ENCODE measurements at regions not wholly inside any gene's neighbourhood (a gene's known extent, or its start where the extent isn't known, plus 50 kb on each side); places are given as distances from the start of the nearest gene placed in this dataset.

DNA sequence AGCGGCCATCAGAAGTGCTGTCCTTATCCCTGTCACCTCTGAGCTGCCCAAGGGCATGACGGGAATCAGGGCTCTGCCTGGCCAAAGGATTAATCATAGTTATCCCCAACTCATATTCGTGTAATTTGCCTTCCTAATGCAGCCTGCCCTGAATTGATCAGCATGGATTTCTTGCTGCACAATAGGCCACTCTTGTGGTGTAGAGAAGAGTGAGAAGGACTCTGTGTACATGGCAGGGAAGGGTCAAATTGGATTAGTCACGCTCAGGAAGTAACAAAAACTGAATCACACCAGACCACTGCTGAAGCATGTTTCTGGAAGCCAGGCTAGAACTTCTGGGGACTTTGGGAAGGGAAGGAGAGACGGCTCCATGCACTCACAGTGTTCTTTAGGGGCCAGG, 227.0 kb downstream of the BUB3 start:
- Histone ChIP-seq H3K9me3 (ENCODE audit: control insufficient read depth in 2 of 2, low read length in 2 of 2) (peaks cover 0 to 3% of the 10 kb centered on the region in 2 experiments), H3K36me3 (ENCODE audit: control insufficient read depth, insufficient read depth, low read length) (no peaks in the 10 kb centered on the region), H3K27ac (ENCODE audit: insufficient read depth, low read length, poor library complexity, severe bottlenecking) (no peak overlapping the region), H3K4me3 (ENCODE audit: low read depth, low read length) (no peak overlapping the region), H3K27me3 (ENCODE audit: control insufficient read depth, insufficient read depth, low read length) (no peaks in the 10 kb centered on the region), H3K4me1 (ENCODE audit: control insufficient read depth, insufficient read depth, low read length, poor library complexity, severe bottlenecking) (no peaks in the 10 kb centered on the region)
- Mint-ChIP-seq H3K27me3 (peaks cover 6% of the 10 kb centered on the region), H3K27ac (no peak overlapping the region), H3K9me3 (peaks cover 0 to 5% (median 3%) of the 10 kb centered on the region in 7 donors), H3K4me3 (no peak overlapping the region), H3K36me3 (peaks cover 4% of the 10 kb centered on the region), H3K4me1 (no peaks in the 10 kb centered on the region)
- ATAC-seq (ENCODE audit: low read depth in 2 of 2) (no peak), DNase-seq (no peak)

DNA sequence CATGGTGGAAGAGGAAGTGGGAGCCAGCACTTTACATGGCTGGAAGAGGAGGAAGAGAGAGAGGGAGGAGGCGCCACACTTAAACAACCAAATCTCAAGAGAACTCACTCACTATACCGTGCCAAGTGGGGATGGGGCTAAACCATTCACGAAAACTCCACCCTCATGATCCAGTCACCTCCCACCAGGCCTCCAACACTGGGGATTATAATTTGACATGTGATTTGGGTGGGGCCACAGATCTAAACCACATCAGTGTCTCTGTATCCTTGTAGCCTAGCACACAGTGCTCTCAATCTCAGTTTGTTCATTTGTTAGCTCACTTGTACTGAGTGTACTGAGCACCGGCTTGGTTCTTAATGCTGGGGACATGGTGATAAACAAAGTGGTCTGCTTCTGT, 228.3 kb downstream of the BUB3 start:
- Mint-ChIP-seq H3K27me3 (peaks cover 11% of the 10 kb centered on the region), H3K36me3 (peaks cover 4% of the 10 kb centered on the region), H3K4me3 (no peak overlapping the region), H3K9me3 (peaks cover 3 to 9% (median 5%) of the 10 kb centered on the region in 7 donors), H3K4me1 (no peaks in the 10 kb centered on the region), H3K27ac (no peak overlapping the region)
- ATAC-seq (ENCODE audit: low read depth in 2 of 2): no peak
- DNase-seq: no peak
- Histone ChIP-seq H3K4me3 (ENCODE audit: low read depth, low read length) (no peak overlapping the region), H3K9me3 (ENCODE audit: control insufficient read depth in 2 of 2, low read length in 2 of 2) (peaks cover 0 to 3% of the 10 kb centered on the region in 2 experiments), H3K36me3 (ENCODE audit: control insufficient read depth, insufficient read depth, low read length) (no peaks in the 10 kb centered on the region), H3K27me3 (ENCODE audit: control insufficient read depth, insufficient read depth, low read length) (no peaks in the 10 kb centered on the region), H3K27ac (ENCODE audit: insufficient read depth, low read length, poor library complexity, severe bottlenecking) (no peak overlapping the region), H3K4me1 (ENCODE audit: control insufficient read depth, insufficient read depth, low read length, poor library complexity, severe bottlenecking) (no peaks in the 10 kb centered on the region)

DNA sequence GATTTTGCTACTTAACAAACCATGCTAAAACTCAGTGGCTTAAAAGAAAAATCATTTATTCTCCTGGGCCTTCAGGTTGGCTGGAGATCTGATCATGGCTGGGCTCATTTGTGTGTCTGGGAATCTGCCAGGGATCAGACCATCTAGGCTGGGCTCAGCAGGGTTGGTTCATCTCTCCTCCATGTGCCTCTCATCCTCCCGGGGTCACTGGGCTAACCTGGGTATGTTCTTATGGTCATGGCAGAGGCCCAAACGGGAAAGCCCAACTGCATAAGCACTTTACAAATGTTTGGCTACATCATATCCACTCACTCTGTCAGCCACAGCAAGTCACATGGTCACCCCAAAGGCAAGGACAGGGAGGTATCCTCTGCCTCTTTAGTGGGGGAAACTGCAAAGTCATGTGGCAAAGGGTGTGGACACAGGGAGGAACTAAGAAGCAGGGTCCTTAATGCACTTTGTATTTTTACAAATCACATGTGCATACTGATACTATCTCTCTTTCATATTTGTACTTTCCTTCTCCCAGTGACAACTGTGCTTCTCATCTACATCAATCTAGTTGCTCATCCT, 231.4 kb downstream of the BUB3 start:
- peaks cover 0 to 3% of the 10 kb centered on the region in 2 experiments for H3K9me3 ChIP-seq (ENCODE audit: control insufficient read depth in 2 of 2, low read length in 2 of 2)
- no peak overlapping the region for H3K27ac ChIP-seq (ENCODE audit: insufficient read depth, low read length, poor library complexity, severe bottlenecking)
- Mint-ChIP-seq H3K4me1 (no peaks in the 10 kb centered on the region), H3K9me3 (peaks cover 3 to 11% (median 5%) of the 10 kb centered on the region in 7 donors), H3K27ac (no peak overlapping the region), H3K4me3 (no peak overlapping the region), H3K27me3 (peaks cover 21% of the 10 kb centered on the region), H3K36me3 (peaks cover 4% of the 10 kb centered on the region)
- DNase-seq (no peak), ATAC-seq (ENCODE audit: low read depth in 2 of 2) (no peak)
- H3K36me3 ChIP-seq (ENCODE audit: control insufficient read depth, insufficient read depth, low read length): no peaks in the 10 kb centered on the region
- H3K27me3 ChIP-seq (ENCODE audit: control insufficient read depth, insufficient read depth, low read length): no peaks in the 10 kb centered on the region
- no peak overlapping the region for H3K4me3 ChIP-seq (ENCODE audit: low read depth, low read length)
- no peaks in the 10 kb centered on the region for H3K4me1 ChIP-seq (ENCODE audit: control insufficient read depth, insufficient read depth, low read length, poor library complexity, severe bottlenecking)

DNA sequence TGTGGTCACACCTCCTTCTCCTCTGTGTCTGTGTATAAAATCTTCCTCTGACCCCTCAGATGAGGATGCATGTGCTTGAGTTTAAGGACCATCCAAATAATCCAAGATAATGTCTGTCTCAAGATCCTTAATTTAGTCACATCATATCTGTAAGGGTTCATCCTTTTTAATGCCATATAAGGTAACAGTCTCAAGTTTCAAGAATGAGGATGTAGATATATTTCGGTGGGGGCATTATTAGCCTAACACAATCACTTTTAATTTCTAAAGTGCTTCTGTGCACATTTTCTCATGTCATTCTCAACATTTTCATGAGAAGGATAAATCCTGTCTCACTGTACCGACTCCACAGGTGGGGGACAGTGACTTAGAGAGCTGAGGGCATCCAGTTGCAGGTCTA, 235.3 kb downstream of the BUB3 start:
- no peak overlapping the region for H3K27ac Mint-ChIP-seq
- H3K27ac ChIP-seq (ENCODE audit: insufficient read depth, low read length, poor library complexity, severe bottlenecking): no peak overlapping the region

DNA sequence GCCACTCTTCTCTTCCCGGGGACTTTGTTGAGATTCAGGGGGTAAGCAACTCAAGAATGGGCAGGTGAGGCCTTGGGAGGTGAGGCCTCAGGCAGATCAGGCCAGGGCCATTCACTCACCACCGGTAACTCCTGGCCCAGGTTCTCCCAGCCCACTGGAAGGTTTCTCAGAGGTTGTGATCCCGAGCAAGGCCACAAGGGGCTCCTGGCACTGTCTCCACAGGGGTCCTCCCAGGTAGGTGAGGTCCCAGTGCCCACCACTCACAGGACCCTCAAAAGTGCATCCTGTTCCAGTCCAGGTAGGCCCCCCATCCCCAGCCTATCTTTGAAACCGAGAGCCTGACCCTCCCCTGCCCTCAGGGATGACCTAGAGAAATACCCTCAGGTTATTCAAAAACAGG, 236.1 kb downstream of the BUB3 start:
- Histone ChIP-seq H3K27ac (ENCODE audit: insufficient read depth, low read length, poor library complexity, severe bottlenecking) (no peak overlapping the region), H3K27me3 (ENCODE audit: control insufficient read depth, insufficient read depth, low read length) (no peaks in the 10 kb centered on the region), H3K4me1 (ENCODE audit: control insufficient read depth, insufficient read depth, low read length, poor library complexity, severe bottlenecking) (no peaks in the 10 kb centered on the region), H3K4me3 (ENCODE audit: low read depth, low read length) (no peak overlapping the region), H3K36me3 (ENCODE audit: control insufficient read depth, insufficient read depth, low read length) (no peaks in the 10 kb centered on the region), H3K9me3 (ENCODE audit: control insufficient read depth in 2 of 2, low read length in 2 of 2) (no peaks in the 10 kb centered on the region)
- H3K27me3 Mint-ChIP-seq: peaks cover 15% of the 10 kb centered on the region
- no peak for DNase-seq
- peaks cover 3% of the 10 kb centered on the region for H3K36me3 Mint-ChIP-seq
- H3K9me3 Mint-ChIP-seq: peaks cover 0 to 11% (median 4%) of the 10 kb centered on the region in 7 donors
- no peak overlapping the region for H3K4me3 Mint-ChIP-seq
- ATAC-seq (ENCODE audit: low read depth in 2 of 2): no peak
- no peaks in the 10 kb centered on the region for H3K4me1 Mint-ChIP-seq
- no peak overlapping the region for H3K27ac Mint-ChIP-seq

More for the DNA sequence above, 235.3 kb downstream of the BUB3 start:
- Mint-ChIP-seq H3K36me3 (peaks cover 3% of the 10 kb centered on the region), H3K27me3 (peaks cover 15% of the 10 kb centered on the region), H3K9me3 (peaks cover 0 to 11% (median 4%) of the 10 kb centered on the region in 7 donors), H3K4me3 (no peak overlapping the region), H3K4me1 (no peaks in the 10 kb centered on the region)
- H3K36me3 ChIP-seq (ENCODE audit: control insufficient read depth, insufficient read depth, low read length): no peaks in the 10 kb centered on the region
- no peak for ATAC-seq (ENCODE audit: low read depth in 2 of 2)
- peaks cover 0 to 3% of the 10 kb centered on the region in 2 experiments for H3K9me3 ChIP-seq (ENCODE audit: control insufficient read depth in 2 of 2, low read length in 2 of 2)
- no peak overlapping the region for H3K4me3 ChIP-seq (ENCODE audit: low read depth, low read length)
- no peaks in the 10 kb centered on the region for H3K4me1 ChIP-seq (ENCODE audit: control insufficient read depth, insufficient read depth, low read length, poor library complexity, severe bottlenecking)
- no peaks in the 10 kb centered on the region for H3K27me3 ChIP-seq (ENCODE audit: control insufficient read depth, insufficient read depth, low read length)
- DNase-seq: no peak

DNA sequence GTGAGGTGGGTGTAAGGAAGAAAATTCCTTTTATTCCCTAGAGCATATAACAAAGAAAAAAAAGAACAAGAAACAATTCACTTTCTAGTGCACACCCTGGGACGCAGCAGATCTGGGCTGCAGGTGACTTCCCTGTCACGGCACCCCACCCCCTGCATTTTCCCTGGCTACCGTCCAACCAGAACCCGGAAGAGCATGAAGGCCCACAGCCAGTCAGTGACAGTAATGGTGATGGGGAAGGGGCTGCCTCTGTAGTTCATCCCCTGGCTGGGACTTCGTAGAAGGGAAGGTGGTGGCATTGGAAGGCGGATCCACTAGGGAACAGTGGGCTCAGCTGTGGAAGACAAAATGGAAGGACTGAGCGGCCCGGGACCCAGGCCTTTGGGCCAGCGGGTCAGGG, 236.7 kb downstream of the BUB3 start:
- Mint-ChIP-seq H3K36me3 (peaks cover 3% of the 10 kb centered on the region), H3K27me3 (peaks cover 15% of the 10 kb centered on the region), H3K27ac (no peak overlapping the region), H3K9me3 (peaks cover 0 to 9% (median 4%) of the 10 kb centered on the region in 7 donors), H3K4me1 (no peaks in the 10 kb centered on the region), H3K4me3 (no peak overlapping the region)
- ATAC-seq (ENCODE audit: low read depth in 2 of 2) (no peak), DNase-seq (no peak)
- H3K4me1 ChIP-seq (ENCODE audit: control insufficient read depth, insufficient read depth, low read length, poor library complexity, severe bottlenecking): no peaks in the 10 kb centered on the region
- no peaks in the 10 kb centered on the region for H3K27me3 ChIP-seq (ENCODE audit: control insufficient read depth, insufficient read depth, low read length)
- H3K9me3 ChIP-seq (ENCODE audit: control insufficient read depth in 2 of 2, low read length in 2 of 2): no peaks in the 10 kb centered on the region
- H3K27ac ChIP-seq (ENCODE audit: insufficient read depth, low read length, poor library complexity, severe bottlenecking): no peak overlapping the region
- H3K36me3 ChIP-seq (ENCODE audit: control insufficient read depth, insufficient read depth, low read length): no peaks in the 10 kb centered on the region
- no peak overlapping the region for H3K4me3 ChIP-seq (ENCODE audit: low read depth, low read length)

DNA sequence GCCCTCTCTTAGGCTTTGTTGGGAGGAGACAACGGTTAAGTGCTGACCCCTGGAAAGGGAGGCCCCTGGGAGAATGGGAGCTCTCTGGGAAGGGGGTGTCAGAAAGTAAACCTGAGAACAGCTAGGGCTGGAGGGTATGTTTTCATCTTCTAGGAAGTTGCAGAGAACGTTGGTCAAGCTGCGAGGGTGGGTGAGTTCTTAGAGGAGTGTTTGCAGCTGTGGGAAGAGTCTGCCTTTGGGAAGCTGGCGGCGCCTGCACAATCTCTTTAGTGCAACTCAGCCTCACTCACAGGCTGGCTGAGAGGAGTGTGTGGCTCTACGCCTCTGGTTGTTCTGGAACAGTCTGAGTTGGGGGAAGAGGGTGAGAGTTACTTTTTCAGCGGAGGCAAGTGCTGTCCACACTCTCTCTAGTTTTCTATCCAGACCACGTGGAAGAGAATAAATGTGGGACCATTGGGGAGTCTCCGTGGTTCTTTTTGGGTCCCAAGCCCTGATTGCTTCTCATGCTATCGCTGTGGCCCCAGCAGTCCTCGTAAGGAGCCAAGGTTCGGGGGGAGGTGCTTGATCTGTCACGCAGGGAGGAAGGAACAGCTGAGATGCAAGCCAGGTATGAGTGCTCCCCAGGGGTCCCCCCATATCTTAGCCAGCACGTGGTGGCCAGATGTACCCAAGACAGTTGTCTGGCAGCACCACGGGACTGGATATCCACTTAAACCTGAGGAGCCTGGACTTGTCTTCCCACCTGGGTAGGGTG, 237.2 kb downstream of the BUB3 start:
- peak in 1 of 2 donors; percentile 14 for ATAC-seq (ENCODE audit: low read depth in 2 of 2)
- H3K27ac Mint-ChIP-seq: no peak overlapping the region
- no peak overlapping the region for H3K4me3 Mint-ChIP-seq
- H3K9me3 Mint-ChIP-seq: peaks cover 0 to 7% (median 4%) of the 10 kb centered on the region in 7 donors
- peaks cover 3% of the 10 kb centered on the region for H3K36me3 Mint-ChIP-seq
- DNase-seq: no peak
- H3K27ac ChIP-seq (ENCODE audit: insufficient read depth, low read length, poor library complexity, severe bottlenecking): no peak overlapping the region
- H3K9me3 ChIP-seq (ENCODE audit: control insufficient read depth in 2 of 2, low read length in 2 of 2): no peaks in the 10 kb centered on the region
- H3K4me3 ChIP-seq (ENCODE audit: low read depth, low read length): no peak overlapping the region
- peaks cover 15% of the 10 kb centered on the region for H3K27me3 Mint-ChIP-seq
- H3K27me3 ChIP-seq (ENCODE audit: control insufficient read depth, insufficient read depth, low read length): no peaks in the 10 kb centered on the region
- H3K36me3 ChIP-seq (ENCODE audit: control insufficient read depth, insufficient read depth, low read length): no peaks in the 10 kb centered on the region
- H3K4me1 Mint-ChIP-seq: no peaks in the 10 kb centered on the region
- no peaks in the 10 kb centered on the region for H3K4me1 ChIP-seq (ENCODE audit: control insufficient read depth, insufficient read depth, low read length, poor library complexity, severe bottlenecking)
